GM20000 (cell line): ENCODE measurements at regions not wholly inside any gene's neighbourhood (a gene's known extent, or its start where the extent isn't known, plus 50 kb on each side); places are given as distances from the start of the nearest gene placed in this dataset.

Source experiments
- DNase-seq: peaks from one replicate; pipeline ENCODE4 v3.0.0; 2012; ENCODE audit warnings: low spot score
- CTCF ChIP-seq: IDR thresholded peaks from 2 replicates; pipeline ENCODE4 v1.5.1; 2012; ENCODE audit warnings: mild to moderate bottlenecking, control low read depth; ENCODE audit errors: extremely low read depth, missing control alignments

GRCh38 chr15:96524676-96525417 lies 194.3 kb downstream of the NR2F2 start:
- TF ChIP-seq CTCF, result no peak
- DNase-seq, result no peak

GRCh38 chr15:96535148-96535547 lies 204.6 kb downstream of the NR2F2 start:
- no peak for DNase-seq
- TF ChIP-seq CTCF, result no peak

GRCh38 chr15:96538491-96538890 lies 208.0 kb downstream of the NR2F2 start:
- DNase-seq, result no peak
- TF ChIP-seq CTCF, result no peak

- no peak for DNase-seq
- TF ChIP-seq CTCF, result no peak
Observed at GRCh38 chr15:96540283-96540682, 209.8 kb downstream of the NR2F2 start.

- TF ChIP-seq CTCF, result no peak
- DNase-seq, result no peak
Observed at GRCh38 chr15:96542130-96542770, 211.8 kb downstream of the NR2F2 start.

GRCh38 chr15:96544162-96544756 lies 213.8 kb downstream of the NR2F2 start:
- no peak for DNase-seq
- no peak for TF ChIP-seq CTCF

- DNase-seq, result no peak
- no peak for TF ChIP-seq CTCF
Observed at GRCh38 chr15:96549136-96549535, 218.6 kb downstream of the NR2F2 start.
